Psoas muscle (tissue), 7 donors: ENCODE measurements at regions not wholly inside any gene's neighbourhood (a gene's known extent, or its start where the extent isn't known, plus 50 kb on each side); places are given as distances from the start of the nearest gene placed in this dataset.

ENCODE experiments used
- ATAC-seq, 4 donors: fragments of 200-7000 bp; cut with Tn5 transposase; one replicate each; pipeline ENCODE4 v1.9.1; 2020; ENCODE audit warnings: moderate library complexity in 3 of 4, mild to moderate bottlenecking in 2 of 4
- DNase-seq, 2 donors: peaks; one replicate each; pipeline ENCODE4 v3.0.0-alpha.2; 2020
- H3K27ac ChIP-seq: fragments of 200-600 bp; one replicate; pipeline ENCODE4 v1.8.0; 2022
- H3K27me3 ChIP-seq, 3 donors: fragments of 200-600 bp in 1 of 3; one replicate each; pipeline versions ENCODE4 v1.6.1 to v1.8.0; 2013 to 2022; ENCODE audit warnings: low read length in 2 of 3, mild to moderate bottlenecking in 2 of 3, moderate library complexity in 1 of 3; ENCODE audit not compliant: insufficient read depth in 3 of 3
- H3K36me3 ChIP-seq, 2 donors: fragments of 200-600 bp in 1 of 2; one replicate each; pipeline versions ENCODE4 v1.6.1 to v1.8.0; 2013 to 2022; ENCODE audit warnings: low read depth in 1 of 2, mild to moderate bottlenecking in 1 of 2, moderate library complexity in 1 of 2; ENCODE audit not compliant: insufficient read depth in 1 of 2
- H3K4me1 ChIP-seq: fragments of 200-600 bp; one replicate; pipeline ENCODE4 v1.8.0; 2022
- H3K4me3 ChIP-seq: fragments of 200-600 bp; one replicate; pipeline ENCODE4 v1.8.0; 2022; ENCODE audit warnings: mild to moderate bottlenecking
- H3K9me3 ChIP-seq: fragments of 200-600 bp; one replicate; pipeline ENCODE4 v1.8.0; 2022
- CTCF ChIP-seq: fragments of 200-600 bp; IDR thresholded peaks from one replicate; pipeline ENCODE4 v1.8.0; 2022; ENCODE audit warnings: antibody characterized with exemption
- WGBS, 3 donors: extraction: QIAGEN DNeasy Blood & Tissue Kit; methylation state at CpG; one replicate each; pipeline versions ENCODE4 v1.1.6 to v1.1.7; 2013; 5-methylcytosine and 5-hydroxymethylcytosine counted together
- intact Hi-C, 2 donors: fragments of 100-400 bp; cut with DNase I; formaldehyde crosslinking; loops; one replicate each; pipeline versions ENCODE4 v1.11.0 to v1.14.2; 2022
- donor health status: healthy with polysubstance abuse.
- donor health status: DM: no; HTN: no; CAD: no; lungs with moderate emphysema.
- donor health status: Bipolar disorder and iron deficiency.
- donor health status: healthy.
- donor health status: DM: yes; HTN: yes; CAD: no.
- donor health status: DM: no; HTN: no; CAD: no.
- donor health status: DM: yes; HTN: yes; CAD: no.

DNA sequence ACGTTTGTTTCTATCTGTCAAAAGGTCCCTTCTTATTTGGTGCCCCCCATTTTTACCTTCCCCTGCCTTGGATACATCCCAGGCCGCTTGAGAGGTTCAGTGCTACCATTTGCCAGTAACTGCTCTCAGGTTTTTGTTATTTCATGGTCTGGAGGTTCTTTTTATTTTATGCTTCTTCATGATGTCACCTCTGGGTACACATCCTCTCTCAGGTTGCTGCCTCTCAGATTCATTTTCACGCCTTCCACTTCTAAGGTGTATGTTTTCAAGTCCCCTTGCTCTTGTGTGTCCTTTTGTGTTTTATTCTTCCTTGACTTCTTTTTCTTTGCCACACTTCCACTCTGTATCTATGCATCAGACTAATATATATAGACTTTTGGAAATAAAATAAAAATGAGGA lies 640.1 kb upstream of the AADAT start:
- TF ChIP-seq CTCF, result no peak
- intact Hi-C loops, result no loop called here
- H3K27ac ChIP-seq, result no peak overlapping the region
- ATAC-seq (no peak), DNase-seq (no peak)
- no peaks in the 10 kb centered on the region for H3K9me3 ChIP-seq
- H3K27me3 ChIP-seq, result no peaks in the 10 kb centered on the region
- no peaks in the 10 kb centered on the region for H3K36me3 ChIP-seq
- no peaks in the 10 kb centered on the region for H3K4me1 ChIP-seq
- no peak overlapping the region for H3K4me3 ChIP-seq
- WGBS, 3 donors, result 45 to 57% (median 56%) methylated on average over 3 of the region's 3 CpGs

DNA sequence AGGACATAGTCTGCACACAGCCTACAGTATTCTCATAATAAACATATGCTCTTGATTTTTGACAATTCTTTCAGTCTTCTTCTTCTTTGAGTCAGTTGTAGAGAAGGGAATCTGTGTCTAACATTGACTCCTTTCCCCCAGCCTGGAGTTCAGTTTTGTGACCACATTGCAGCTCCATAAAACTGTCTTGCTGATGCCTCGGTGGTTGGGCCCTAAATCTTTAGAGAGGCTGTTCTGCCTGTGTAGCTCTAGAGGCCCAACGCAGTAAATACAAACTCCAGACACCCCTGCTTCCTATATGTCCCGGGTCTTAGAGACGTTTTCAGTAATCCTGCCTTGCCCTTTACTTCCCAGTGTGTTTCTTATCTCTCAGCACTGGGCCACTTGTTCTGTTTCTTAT lies 639.5 kb upstream of the AADAT start:
- no peak overlapping the region for H3K4me3 ChIP-seq

GRCh38 chr4:170724191-170724590 lies 634.4 kb upstream of the AADAT start:
- ATAC-seq, result no peak
- no peak overlapping the region for H3K4me3 ChIP-seq
- H3K9me3 ChIP-seq, result no peaks in the 10 kb centered on the region
- 51 to 71% (median 70%) methylated on average over 1 of the region's 1 CpG for WGBS, 3 donors
- no peak for TF ChIP-seq CTCF
- no peaks in the 10 kb centered on the region for H3K36me3 ChIP-seq
- no peak for DNase-seq
- no peaks in the 10 kb centered on the region for H3K4me1 ChIP-seq
- H3K27ac ChIP-seq, result no peak overlapping the region
- H3K27me3 ChIP-seq, result no peaks in the 10 kb centered on the region
- intact Hi-C loops, result no loop called here

More for the DNA sequence above, 639.5 kb upstream of the AADAT start:
- DNase-seq (no peak), ATAC-seq (no peak)
- Histone ChIP-seq H3K27me3 (no peaks in the 10 kb centered on the region), H3K27ac (no peak overlapping the region), H3K36me3 (no peaks in the 10 kb centered on the region), H3K4me1 (no peaks in the 10 kb centered on the region), H3K9me3 (no peaks in the 10 kb centered on the region)
- 6 to 10% (median 9%) methylated on average over 4 of the region's 4 CpGs for WGBS, 3 donors
- intact Hi-C loops, result no loop called here
- no peak for TF ChIP-seq CTCF

GRCh38 chr4:170723171-170723570 lies 633.4 kb upstream of the AADAT start:
- no peak overlapping the region for H3K4me3 ChIP-seq
- ATAC-seq (no peak), DNase-seq (no peak)
- WGBS, 3 donors, result 78 to 82% (median 79%) methylated on average over 2 of the region's 2 CpGs
- H3K4me1 ChIP-seq, result no peaks in the 10 kb centered on the region
- H3K36me3 ChIP-seq, result no peaks in the 10 kb centered on the region
- no peaks in the 10 kb centered on the region for H3K9me3 ChIP-seq
- no peaks in the 10 kb centered on the region for H3K27me3 ChIP-seq
- intact Hi-C loops, result no loop called here
- H3K27ac ChIP-seq, result no peak overlapping the region
- no peak for TF ChIP-seq CTCF

DNA sequence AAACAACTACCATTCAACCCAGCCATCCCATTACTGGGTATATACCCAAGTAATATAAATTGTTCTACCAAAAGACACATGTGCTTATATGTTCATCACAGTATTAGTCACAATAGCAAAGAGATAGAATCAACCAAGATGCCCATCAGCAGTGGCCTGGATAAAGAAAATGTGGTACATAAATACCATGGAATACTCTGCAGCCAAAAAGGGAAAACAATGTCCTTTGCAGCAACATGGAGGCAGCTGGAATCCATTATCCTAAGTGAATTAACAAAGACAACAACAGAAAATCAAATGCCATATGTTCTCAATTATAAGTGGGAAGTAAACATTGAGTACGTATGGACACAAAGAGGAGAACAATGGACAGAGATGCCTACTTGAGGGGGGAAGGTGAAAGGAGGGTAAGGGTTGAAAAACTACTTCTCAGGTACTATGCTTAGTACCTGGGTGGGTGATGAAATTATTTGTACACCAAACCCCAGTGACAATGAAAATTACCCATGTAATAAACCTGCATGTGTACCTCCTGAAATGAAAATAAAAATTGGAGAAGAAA lies 632.1 kb upstream of the AADAT start:
- intact Hi-C loops, result no loop called here
- H3K4me3 ChIP-seq, result no peak overlapping the region
- no peaks in the 10 kb centered on the region for H3K9me3 ChIP-seq
- H3K36me3 ChIP-seq, result no peaks in the 10 kb centered on the region
- DNase-seq (no peak), ATAC-seq (no peak)
- no peak overlapping the region for H3K27ac ChIP-seq
- WGBS, 3 donors, result 50 to 59% (median 59%) methylated on average over 1 of the region's 1 CpG
- TF ChIP-seq CTCF, result no peak
- no peaks in the 10 kb centered on the region for H3K27me3 ChIP-seq
- no peaks in the 10 kb centered on the region for H3K4me1 ChIP-seq
